Ovary (tissue), 7 donors: ENCODE measurements at regions not wholly inside any gene's neighbourhood (a gene's known extent, or its start where the extent isn't known, plus 50 kb on each side); places are given as distances from the start of the nearest gene placed in this dataset.

Experiments used
- DNase-seq, 5 donors: peaks; one replicate each; pipeline ENCODE4 v3.0.0-alpha.2; 2019 to 2020
- H3K27ac ChIP-seq, 2 donors: fragments of 200-600 bp; one replicate each; pipeline versions ENCODE4 v1.5.1 to v1.8.0; 2019 to 2022
- H3K27me3 ChIP-seq: fragments of 200-600 bp; one replicate; pipeline ENCODE4 v1.8.0; 2022
- H3K36me3 ChIP-seq: fragments of 200-600 bp; sonication (generic); one replicate; pipeline ENCODE4 v1.5.1; 2019
- H3K4me1 ChIP-seq: one replicate; pipeline ENCODE4 v1.8.1; 2013; ENCODE audit warnings: mild to moderate bottlenecking, moderate library complexity; ENCODE audit not compliant: insufficient read depth
- H3K4me3 ChIP-seq: fragments of 200-600 bp; sonication (generic); one replicate; pipeline ENCODE4 v1.5.1; 2017
- H3K9me3 ChIP-seq, 2 donors: fragments of 200-600 bp in 1 of 2; sonication (generic) in 1 of 2; one replicate each; pipeline versions ENCODE4 v1.5.1 to v1.8.1; 2013 to 2019; ENCODE audit warnings: mild to moderate bottlenecking in 1 of 2, moderate library complexity in 1 of 2
- EP300 ChIP-seq: sonication (generic); formaldehyde crosslinking; IDR thresholded peaks from one replicate; pipeline ENCODE4 v1.6.1; 2017; ENCODE audit warnings: antibody characterized with exemption
- POLR2A ChIP-seq: fragments of 450-650 bp; IDR thresholded peaks from one replicate; pipeline ENCODE4 v1.6.1; 2017; ENCODE audit warnings: antibody characterized with exemption, mild to moderate bottlenecking, moderate library complexity
- WGBS, 3 donors: extraction: QIAGEN DNeasy Blood & Tissue Kit in 1 of 3; methylation state at CpG; one replicate each; pipeline versions ENCODE4 v1.1.5 to v1.1.7; 2013 to 2017; 5-methylcytosine and 5-hydroxymethylcytosine counted together
- intact Hi-C, 4 donors: fragments of 100-400 bp; cut with DNase I; formaldehyde crosslinking; loops; one replicate each; pipeline versions ENCODE4 v1.11.0 to v1.15.1; 2022 to 2023
- TF ChIP-seq, protein P1 (sequence below), 3 donors: fragments of 450-650 bp in 2 of 3; fragments of 200-600 bp in 1 of 3; IDR thresholded peaks; one replicate each; pipeline versions ENCODE4 v1.5.1 to v1.8.0; 2016 to 2022; ENCODE audit warnings: antibody characterized with exemption in 3 of 3, mild to moderate bottlenecking in 1 of 3
- donor health status: DM: no; HTN: no; CAD: no; lungs with moderate emphysema.
- donor health status: DM: no; HTN: no; CAD: no.
- donor health status: Bipolar disorder and iron deficiency.
- donor health status: DM: no; HTN: no; CAD: no.
- donor health status: DM: yes; HTN: yes; CAD: no.

- TF ChIP-seq, protein P1, sequence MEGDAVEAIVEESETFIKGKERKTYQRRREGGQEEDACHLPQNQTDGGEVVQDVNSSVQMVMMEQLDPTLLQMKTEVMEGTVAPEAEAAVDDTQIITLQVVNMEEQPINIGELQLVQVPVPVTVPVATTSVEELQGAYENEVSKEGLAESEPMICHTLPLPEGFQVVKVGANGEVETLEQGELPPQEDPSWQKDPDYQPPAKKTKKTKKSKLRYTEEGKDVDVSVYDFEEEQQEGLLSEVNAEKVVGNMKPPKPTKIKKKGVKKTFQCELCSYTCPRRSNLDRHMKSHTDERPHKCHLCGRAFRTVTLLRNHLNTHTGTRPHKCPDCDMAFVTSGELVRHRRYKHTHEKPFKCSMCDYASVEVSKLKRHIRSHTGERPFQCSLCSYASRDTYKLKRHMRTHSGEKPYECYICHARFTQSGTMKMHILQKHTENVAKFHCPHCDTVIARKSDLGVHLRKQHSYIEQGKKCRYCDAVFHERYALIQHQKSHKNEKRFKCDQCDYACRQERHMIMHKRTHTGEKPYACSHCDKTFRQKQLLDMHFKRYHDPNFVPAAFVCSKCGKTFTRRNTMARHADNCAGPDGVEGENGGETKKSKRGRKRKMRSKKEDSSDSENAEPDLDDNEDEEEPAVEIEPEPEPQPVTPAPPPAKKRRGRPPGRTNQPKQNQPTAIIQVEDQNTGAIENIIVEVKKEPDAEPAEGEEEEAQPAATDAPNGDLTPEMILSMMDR (IDR thresholded peaks at IDR 0.05) = no peak
- no peak for TF ChIP-seq EP300
- no peak for TF ChIP-seq POLR2A
- intact Hi-C loops = no loop called here
- Histone ChIP-seq H3K9me3 (no peaks in the 10 kb centered on the region), H3K27ac (no peak overlapping the region), H3K4me1 (no peaks in the 10 kb centered on the region), H3K27me3 (no peaks in the 10 kb centered on the region), H3K36me3 (no peaks in the 10 kb centered on the region), H3K4me3 (no peak overlapping the region)
- 45 to 93% (median 87%) methylated on average over 1 of the region's 1 CpG for WGBS, 3 donors
- DNase-seq = no peak
Observed at GRCh38 chr15:55026381-55026780, 170.4 kb downstream of the RSL24D1 start.

GRCh38 chr15:55017635-55018034 lies 179.1 kb downstream of the RSL24D1 start:
- DNase-seq = no peak
- Histone ChIP-seq H3K9me3 (no peaks in the 10 kb centered on the region), H3K27ac (no peak overlapping the region), H3K36me3 (no peaks in the 10 kb centered on the region), H3K27me3 (no peaks in the 10 kb centered on the region), H3K4me1 (no peaks in the 10 kb centered on the region), H3K4me3 (no peak overlapping the region)
- intact Hi-C loops = no loop called here
- TF ChIP-seq POLR2A (no peak), EP300 (no peak)
- TF ChIP-seq, protein P1 (IDR thresholded peaks at IDR 0.05) = no peak

- no peaks in the 10 kb centered on the region for H3K9me3 ChIP-seq
- TF ChIP-seq, protein P1 (IDR thresholded peaks at IDR 0.05) = no peak
- no peak for TF ChIP-seq POLR2A
- no peak for TF ChIP-seq EP300
- H3K4me1 ChIP-seq = no peaks in the 10 kb centered on the region
- intact Hi-C loops = no loop called here
- H3K27ac ChIP-seq = no peak overlapping the region
- no peak for DNase-seq
- no peaks in the 10 kb centered on the region for H3K36me3 ChIP-seq
- no peaks in the 10 kb centered on the region for H3K27me3 ChIP-seq
- H3K4me3 ChIP-seq = no peak overlapping the region
- WGBS, 3 donors = 25 to 35% (median 30%) methylated on average over 7 of the region's 7 CpGs
Observed at GRCh38 chr15:55016225-55016624, 180.5 kb downstream of the RSL24D1 start.

GRCh38 chr15:55015093-55015445 lies 181.7 kb downstream of the RSL24D1 start:
- H3K4me1 ChIP-seq = no peaks in the 10 kb centered on the region
- TF ChIP-seq POLR2A (no peak), EP300 (no peak)
- TF ChIP-seq, protein P1 (IDR thresholded peaks at IDR 0.05) = no peak
- no peaks in the 10 kb centered on the region for H3K36me3 ChIP-seq
- no peak for DNase-seq
- H3K4me3 ChIP-seq = no peak overlapping the region
- H3K27ac ChIP-seq = no peak overlapping the region
- no peaks in the 10 kb centered on the region for H3K9me3 ChIP-seq
- no peaks in the 10 kb centered on the region for H3K27me3 ChIP-seq
- intact Hi-C loops = no loop called here
- WGBS, 3 donors = 37 to 58% (median 38%) methylated on average over 3 of the region's 3 CpGs
